Breast epithelium (tissue), 3 donors: ENCODE measurements at regions not wholly inside any gene's neighbourhood (a gene's known extent, or its start where the extent isn't known, plus 50 kb on each side); places are given as distances from the start of the nearest gene placed in this dataset.

ENCODE experiments used
- CTCF ChIP-seq, 3 donors: fragments of 450-650 bp; IDR thresholded peaks; one replicate each; pipeline ENCODE4 v1.5.1; 2016 to 2017; ENCODE audit warnings: antibody characterized with exemption in 3 of 3, mild to moderate bottlenecking in 3 of 3, moderate library complexity in 3 of 3
- POLR2A ChIP-seq: fragments of 450-650 bp; IDR thresholded peaks from one replicate; pipeline ENCODE4 v1.6.1; 2016; ENCODE audit warnings: antibody characterized with exemption, mild to moderate bottlenecking, moderate library complexity
- POLR2AphosphoS5 ChIP-seq, 3 donors: sonication (generic); formaldehyde crosslinking; IDR thresholded peaks; one replicate each; pipeline ENCODE4 v1.6.1; 2017; ENCODE audit warnings: antibody characterized with exemption in 3 of 3

GRCh38 chr6:115594891-115595290 is 465.8 kb downstream of the FRK start:
- TF ChIP-seq CTCF (IDR thresholded peaks at IDR 0.05), result no peak
- TF ChIP-seq POLR2A, result no peak
- no peak for TF ChIP-seq POLR2AphosphoS5 (IDR thresholded peaks at IDR 0.05)
